ENCODE measurements at regions not wholly inside any gene's neighbourhood (a gene's known extent, or its start where the extent isn't known, plus 50 kb on each side); places are given as distances from the start of the nearest gene placed in this dataset.

GRCh38 chrX:39938466-39938865 is 159.3 kb downstream of the BCOR start:
- peaks cover 16% of the 10 kb centered on the region for H3K4me1 Mint-ChIP-seq
- no peak overlapping the region for H3K4me3 Mint-ChIP-seq
- H3K27ac Mint-ChIP-seq: no peak overlapping the region
- H3K27me3 Mint-ChIP-seq (ENCODE audit: low read depth, poor library complexity): peaks cover 39% of the 10 kb centered on the region
- no peaks in the 10 kb centered on the region for H3K36me3 Mint-ChIP-seq (ENCODE audit: low read depth)
- DNase-seq: no peak
- no peak for TF ChIP-seq CTCF (IDR thresholded peaks at IDR 0.05)
- H3K9me3 Mint-ChIP-seq: peaks cover 18% of the 10 kb centered on the region

DNA sequence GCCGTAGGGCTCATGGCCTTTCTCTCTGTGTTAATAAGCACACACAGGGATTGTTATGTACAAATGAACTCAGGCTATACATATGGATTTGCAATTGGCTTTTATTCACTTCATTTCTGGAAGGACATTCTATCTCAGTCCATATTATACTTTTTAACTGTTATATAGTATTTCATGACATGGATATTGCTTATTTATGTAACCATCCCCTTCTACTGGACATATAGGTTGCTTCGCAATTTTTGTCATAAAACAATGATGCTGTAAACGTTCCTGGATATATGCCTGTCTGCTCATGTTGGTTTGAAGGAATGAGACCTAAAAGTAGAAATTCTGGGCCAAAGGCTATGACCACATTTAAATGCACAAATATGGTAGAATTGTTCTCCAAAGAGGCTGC is 158.1 kb downstream of the BCOR start:
- no peak overlapping the region for H3K27ac Mint-ChIP-seq
- no peak for TF ChIP-seq CTCF (IDR thresholded peaks at IDR 0.05)
- no peak overlapping the region for H3K4me3 Mint-ChIP-seq
- peaks cover 25% of the 10 kb centered on the region for H3K9me3 Mint-ChIP-seq
- H3K36me3 Mint-ChIP-seq (ENCODE audit: low read depth): no peaks in the 10 kb centered on the region
- H3K27me3 Mint-ChIP-seq (ENCODE audit: low read depth, poor library complexity): peaks cover 36% of the 10 kb centered on the region
- H3K4me1 Mint-ChIP-seq: peaks cover 16% of the 10 kb centered on the region
- DNase-seq: no peak

DNA sequence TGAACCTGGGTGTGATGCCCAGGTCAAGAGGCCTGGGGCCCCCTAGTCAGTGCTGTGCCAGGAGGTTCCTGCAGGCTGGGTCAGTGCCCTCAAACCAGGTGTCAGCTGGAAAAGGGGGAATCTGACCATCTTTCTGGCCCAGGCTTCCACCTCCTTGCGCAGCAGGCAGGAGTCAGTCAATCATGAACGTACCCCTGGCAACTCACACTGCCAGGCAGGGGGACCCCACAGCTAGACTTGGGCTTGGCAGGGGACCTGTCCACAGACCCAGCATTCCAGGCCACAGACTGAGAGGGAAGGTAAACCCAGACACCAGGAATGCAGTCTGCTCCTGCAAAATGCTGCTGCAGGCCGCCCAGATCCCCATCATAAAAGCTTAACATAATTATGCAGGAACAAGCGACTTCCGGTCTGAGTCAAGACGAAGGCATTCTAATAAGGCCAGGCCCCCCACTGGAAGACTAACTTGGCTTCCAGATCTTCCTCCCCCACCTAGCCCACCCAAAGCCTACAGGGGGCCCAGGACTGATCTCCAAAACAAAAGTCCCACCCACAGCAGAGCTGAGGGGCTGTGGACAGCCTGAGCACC is 156.3 kb downstream of the BCOR start:
- peaks cover 30% of the 10 kb centered on the region for H3K27me3 Mint-ChIP-seq (ENCODE audit: low read depth, poor library complexity)
- H3K4me1 Mint-ChIP-seq: peaks cover 16% of the 10 kb centered on the region
- no peak overlapping the region for H3K4me3 Mint-ChIP-seq
- no peaks in the 10 kb centered on the region for H3K36me3 Mint-ChIP-seq (ENCODE audit: low read depth)
- peaks cover 25% of the 10 kb centered on the region for H3K9me3 Mint-ChIP-seq
- H3K27ac Mint-ChIP-seq: no peak overlapping the region
- no peak for TF ChIP-seq CTCF (IDR thresholded peaks at IDR 0.05)
- DNase-seq: no peak

DNA sequence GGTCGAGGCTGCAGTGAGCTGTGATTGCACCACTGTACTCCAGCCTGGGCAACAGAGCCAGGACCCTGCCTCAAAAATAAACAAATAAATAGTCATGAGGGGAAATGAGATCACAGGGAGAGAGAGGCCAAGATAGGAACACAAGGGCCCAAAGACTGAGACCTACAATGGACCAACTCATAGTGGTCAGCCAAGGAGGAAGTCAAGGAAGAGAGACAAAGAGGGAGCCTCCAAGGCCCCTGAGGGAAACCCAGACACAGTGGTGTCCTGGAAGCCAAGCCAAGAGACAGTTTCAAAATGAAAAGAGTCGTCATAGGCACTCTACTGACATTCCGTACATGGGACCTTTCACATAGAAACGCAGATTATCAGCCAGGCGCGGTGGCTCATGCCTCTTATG is 153.3 kb downstream of the BCOR start:
- TF ChIP-seq CTCF (IDR thresholded peaks at IDR 0.05): no peak
- no peak overlapping the region for H3K27ac Mint-ChIP-seq

GRCh38 chrX:39945709-39946108 is 152.0 kb downstream of the BCOR start:
- H3K27me3 Mint-ChIP-seq (ENCODE audit: low read depth, poor library complexity): peaks cover 28% of the 10 kb centered on the region
- no peak for DNase-seq
- no peak overlapping the region for H3K27ac Mint-ChIP-seq
- H3K4me1 Mint-ChIP-seq: peaks cover 15% of the 10 kb centered on the region
- no peaks in the 10 kb centered on the region for H3K36me3 Mint-ChIP-seq (ENCODE audit: low read depth)
- H3K4me3 Mint-ChIP-seq: no peak overlapping the region
- H3K9me3 Mint-ChIP-seq: peaks cover 35% of the 10 kb centered on the region
- TF ChIP-seq CTCF (IDR thresholded peaks at IDR 0.05): no peak

More for the DNA sequence above, 153.3 kb downstream of the BCOR start:
- H3K4me3 Mint-ChIP-seq: no peak overlapping the region
- H3K27me3 Mint-ChIP-seq (ENCODE audit: low read depth, poor library complexity): peaks cover 31% of the 10 kb centered on the region
- H3K36me3 Mint-ChIP-seq (ENCODE audit: low read depth): no peaks in the 10 kb centered on the region
- no peak for DNase-seq
- H3K9me3 Mint-ChIP-seq: peaks cover 25% of the 10 kb centered on the region
- H3K4me1 Mint-ChIP-seq: peaks cover 15% of the 10 kb centered on the region

DNA sequence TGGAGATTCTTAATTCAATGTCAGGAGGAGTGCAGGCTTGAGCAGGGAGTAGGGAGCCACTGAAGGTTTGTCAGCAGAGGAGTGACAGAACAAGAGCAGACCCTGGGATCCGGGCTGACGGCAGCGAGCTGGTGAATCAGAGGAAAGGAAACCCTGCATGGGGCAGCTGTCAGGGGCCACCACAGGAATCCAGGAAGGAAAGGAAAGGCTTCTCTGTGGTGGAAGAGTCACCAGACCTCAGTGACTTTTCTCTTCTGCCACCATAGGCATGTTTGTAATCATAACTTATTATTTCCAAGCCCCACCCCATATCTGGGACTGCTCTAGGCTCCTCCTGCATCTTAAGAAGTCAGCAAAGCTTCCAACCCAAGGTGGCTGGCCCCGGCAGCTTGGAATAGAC is 150.9 kb downstream of the BCOR start:
- no peak for DNase-seq
- no peaks in the 10 kb centered on the region for H3K36me3 Mint-ChIP-seq (ENCODE audit: low read depth)
- TF ChIP-seq CTCF (IDR thresholded peaks at IDR 0.05): no peak
- peaks cover 11% of the 10 kb centered on the region for H3K4me1 Mint-ChIP-seq
- H3K27me3 Mint-ChIP-seq (ENCODE audit: low read depth, poor library complexity): peaks cover 26% of the 10 kb centered on the region
- H3K4me3 Mint-ChIP-seq: no peak overlapping the region
- peaks cover 38% of the 10 kb centered on the region for H3K9me3 Mint-ChIP-seq
- no peak overlapping the region for H3K27ac Mint-ChIP-seq

Measured in nephron progenitor cell (in vitro differentiated cells).